HG03135 (cell line): ENCODE measurements at regions not wholly inside any gene's neighbourhood (a gene's known extent, or its start where the extent isn't known, plus 50 kb on each side); places are given as distances from the start of the nearest gene placed in this dataset.

Source experiments
- ATAC-seq: cut with Tn5 transposase; IDR thresholded peaks from one replicate; pipeline ENCODE4 v1.9.1; 2021; ENCODE audit warnings: mild to moderate bottlenecking, moderate library complexity; ENCODE audit not compliant: unreplicated experiment

- no peak for ATAC-seq
Measured at GRCh38 chr2:173419506-173419905, 64.8 kb downstream of the CDCA7 start.

- ATAC-seq: no peak
Measured at GRCh38 chr2:173424886-173425285, 70.2 kb downstream of the CDCA7 start.

- no peak for ATAC-seq
Measured at GRCh38 chr2:173427887-173428668, 73.4 kb downstream of the CDCA7 start.

GRCh38 chr2:173431191-173431590, 76.5 kb downstream of the CDCA7 start:
- ATAC-seq: no peak

- no peak for ATAC-seq
Measured at GRCh38 chr2:173432049-173432754, 77.5 kb downstream of the CDCA7 start.

GRCh38 chr2:173434762-173435569, 80.3 kb downstream of the CDCA7 start:
- ATAC-seq: no peak

- ATAC-seq: no peak
Measured at GRCh38 chr2:173435574-173435973, 80.9 kb downstream of the CDCA7 start.

GRCh38 chr2:173436088-173436487, 81.4 kb downstream of the CDCA7 start:
- ATAC-seq: no peak

- no peak for ATAC-seq
Measured at GRCh38 chr2:173441222-173441621, 86.5 kb downstream of the CDCA7 start.

GRCh38 chr2:173442542-173442941, 87.9 kb downstream of the CDCA7 start:
- ATAC-seq: no peak

- no peak for ATAC-seq
Measured at GRCh38 chr2:173446722-173447121, 92.0 kb downstream of the CDCA7 start.

- no peak for ATAC-seq
Measured at GRCh38 chr2:173448938-173449471, 94.3 kb downstream of the CDCA7 start.

GRCh38 chr2:173451118-173451517, 96.4 kb downstream of the CDCA7 start:
- no peak for ATAC-seq

- no peak for ATAC-seq
Measured at GRCh38 chr2:173451941-173452340, 97.3 kb downstream of the CDCA7 start.

GRCh38 chr2:173452416-173452815, 97.7 kb downstream of the CDCA7 start:
- ATAC-seq: no peak

- ATAC-seq: no peak
Measured at GRCh38 chr2:173456960-173457359, 102.3 kb downstream of the CDCA7 start.

GRCh38 chr2:173457366-173457765, 102.7 kb downstream of the CDCA7 start:
- ATAC-seq: no peak

GRCh38 chr2:173458991-173459780, 104.5 kb downstream of the CDCA7 start:
- ATAC-seq: no peak

- no peak for ATAC-seq
Measured at GRCh38 chr2:173462892-173463840, 108.5 kb downstream of the CDCA7 start.
